Inflammatory macrophage treated with lipopolysaccharide for 1 hour (primary cell): ENCODE measurements at regions not wholly inside any gene's neighbourhood (a gene's known extent, or its start where the extent isn't known, plus 50 kb on each side); places are given as distances from the start of the nearest gene placed in this dataset.
"Not testable (repeated sequence)": the region's sequence is repeated elsewhere in the genome, so short reads cannot be mapped to it uniquely, and the experiment has no call there.

ENCODE experiments used
- DNase-seq, 2 donors: peaks; one replicate each; pipeline ENCODE4 v3.0.0-alpha.2; 2020 to 2022

GRCh38 chrX:69431420-69431819 lies 72.7 kb upstream of the NALF2 start:
- no peak for DNase-seq

- DNase-seq = no peak
These were observed 73.3 kb upstream of the NALF2 start for GRCh38 chrX:69430785-69431184.

- no peak for DNase-seq
These were observed 74.6 kb upstream of the NALF2 start for GRCh38 chrX:69429339-69430015.

GRCh38 chrX:69428216-69428615 lies 75.9 kb upstream of the NALF2 start:
- DNase-seq = no peak

GRCh38 chrX:69424910-69425309 lies 79.2 kb upstream of the NALF2 start:
- DNase-seq = no peak

GRCh38 chrX:69424161-69424560 lies 80.0 kb upstream of the NALF2 start:
- peak in 1 of 2 donors; percentile 0 for DNase-seq

GRCh38 chrX:69422208-69422607 lies 81.9 kb upstream of the NALF2 start:
- DNase-seq = not testable (repeated sequence)

GRCh38 chrX:69415698-69416097 lies 88.4 kb upstream of the NALF2 start:
- DNase-seq = no peak

- DNase-seq = no peak
These were observed 91.5 kb upstream of the NALF2 start for GRCh38 chrX:69412661-69413060.

- no peak for DNase-seq
These were observed 105.2 kb upstream of the NALF2 start for GRCh38 chrX:69398881-69399280.

GRCh38 chrX:69396916-69397315 lies 107.2 kb upstream of the NALF2 start:
- no peak for DNase-seq

GRCh38 chrX:69395306-69395705 lies 108.8 kb upstream of the NALF2 start:
- DNase-seq = no peak

- DNase-seq = no peak
These were observed 115.0 kb upstream of the NALF2 start for GRCh38 chrX:69389101-69389501.

GRCh38 chrX:69388526-69388925 lies 115.6 kb upstream of the NALF2 start:
- DNase-seq = no peak

GRCh38 chrX:69387567-69388487 lies 116.3 kb upstream of the NALF2 start:
- DNase-seq = peak; percentile 1 to 3

- DNase-seq = no peak
These were observed 117.4 kb upstream of the NALF2 start for GRCh38 chrX:69386681-69387080.

GRCh38 chrX:69379412-69379811 lies 124.7 kb upstream of the NALF2 start:
- no peak for DNase-seq

- no peak for DNase-seq
These were observed 129.6 kb upstream of the NALF2 start for GRCh38 chrX:69374569-69374968.

- DNase-seq = no peak
These were observed 131.7 kb upstream of the NALF2 start for GRCh38 chrX:69372435-69372834.

GRCh38 chrX:69371159-69371558 lies 133.0 kb upstream of the NALF2 start:
- DNase-seq = no peak

GRCh38 chrX:69369999-69370398 lies 134.1 kb upstream of the NALF2 start:
- DNase-seq = no peak

- DNase-seq = no peak
These were observed 137.9 kb upstream of the NALF2 start for GRCh38 chrX:69366183-69366582.

- DNase-seq = no peak
These were observed 138.4 kb upstream of the NALF2 start for GRCh38 chrX:69365755-69366154.

- DNase-seq = no peak
These were observed 138.8 kb upstream of the NALF2 start for GRCh38 chrX:69365349-69365748.
